ENCODE measurements at regions not wholly inside any gene's neighbourhood (a gene's known extent, or its start where the extent isn't known, plus 50 kb on each side); places are given as distances from the start of the nearest gene placed in this dataset.
"Not testable (repeated sequence)": the region's sequence is repeated elsewhere in the genome, so short reads cannot be mapped to it uniquely, and the experiment has no call there.

DNA sequence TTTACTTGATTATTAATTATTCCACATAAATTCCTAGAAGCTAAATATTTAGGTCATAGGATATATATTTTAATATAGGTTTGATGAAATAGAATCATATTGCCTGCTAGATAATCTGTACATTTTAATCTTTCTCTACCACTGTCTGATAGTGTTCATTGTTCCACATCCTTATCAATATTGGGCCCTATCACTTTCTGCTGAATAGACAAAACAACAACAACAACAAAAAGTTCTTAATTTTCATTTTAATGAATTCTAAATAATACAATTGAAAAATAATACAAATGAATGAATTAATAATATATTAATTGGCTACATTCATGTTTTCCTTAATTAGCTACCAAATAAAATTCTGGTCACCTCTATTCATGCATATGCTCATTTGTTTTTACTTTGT, 1437.2 kb downstream of the LRFN5 start:
- no peak for DNase-seq (ENCODE audit: low spot score)

DNA sequence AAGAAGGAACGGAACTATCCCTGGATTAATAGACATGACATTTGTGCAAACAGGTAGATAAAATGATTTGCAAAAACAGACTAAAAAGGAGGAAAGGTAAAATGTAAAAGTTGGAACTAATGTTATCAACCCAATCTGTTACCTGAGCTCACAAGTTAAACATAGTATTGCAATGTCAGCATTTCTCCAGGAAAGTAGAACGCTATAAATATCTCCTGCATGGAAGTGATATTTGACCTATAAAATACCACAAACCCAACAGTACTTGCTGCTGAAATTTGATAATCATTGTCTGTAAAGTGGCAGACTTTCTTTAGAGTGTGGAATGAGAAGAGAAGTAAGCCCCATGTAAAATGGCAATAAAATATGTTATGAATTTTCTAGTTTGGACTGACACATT, 1435.7 kb downstream of the LRFN5 start:
- DNase-seq (ENCODE audit: low spot score) = no peak

DNA sequence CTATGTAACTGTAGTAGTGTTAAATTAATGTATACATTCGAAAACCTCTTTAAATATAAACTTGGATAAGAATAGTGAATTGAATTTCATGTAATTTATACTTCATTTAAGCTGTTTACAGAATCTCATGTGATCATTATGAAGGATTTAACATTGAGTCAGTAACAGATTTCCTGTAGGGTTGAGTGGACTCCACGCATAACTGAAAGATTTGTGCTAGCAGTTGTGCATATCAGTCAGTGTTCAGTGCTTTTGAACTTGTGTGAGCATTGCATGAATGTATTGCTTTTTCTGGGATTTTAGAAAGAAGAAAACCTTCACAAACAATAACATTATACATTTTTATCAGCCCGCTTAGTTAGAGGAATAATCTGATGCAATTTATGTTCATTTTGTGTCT, 1435.3 kb downstream of the LRFN5 start:
- no peak for DNase-seq (ENCODE audit: low spot score)

DNA sequence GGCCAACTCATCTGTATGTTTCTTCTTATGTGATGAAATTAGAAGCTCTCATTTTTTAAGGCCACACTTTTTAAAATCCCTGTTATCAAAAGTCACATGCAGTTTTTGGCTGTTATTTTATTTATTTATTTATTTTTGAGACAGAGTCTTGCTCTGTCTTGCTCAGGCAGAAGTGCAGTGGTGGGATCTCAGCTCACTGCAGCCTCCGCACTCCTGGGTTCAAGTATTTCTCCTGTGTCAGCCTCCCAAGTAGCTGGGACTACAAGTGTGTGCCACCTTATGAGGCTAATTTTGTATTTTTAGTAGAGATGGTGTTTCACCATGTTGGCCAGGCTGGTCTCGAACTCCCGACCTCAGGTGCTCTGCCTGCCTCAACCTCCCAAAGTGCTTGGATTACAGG, 1434.5 kb downstream of the LRFN5 start:
- DNase-seq (ENCODE audit: low spot score) = no peak

DNA sequence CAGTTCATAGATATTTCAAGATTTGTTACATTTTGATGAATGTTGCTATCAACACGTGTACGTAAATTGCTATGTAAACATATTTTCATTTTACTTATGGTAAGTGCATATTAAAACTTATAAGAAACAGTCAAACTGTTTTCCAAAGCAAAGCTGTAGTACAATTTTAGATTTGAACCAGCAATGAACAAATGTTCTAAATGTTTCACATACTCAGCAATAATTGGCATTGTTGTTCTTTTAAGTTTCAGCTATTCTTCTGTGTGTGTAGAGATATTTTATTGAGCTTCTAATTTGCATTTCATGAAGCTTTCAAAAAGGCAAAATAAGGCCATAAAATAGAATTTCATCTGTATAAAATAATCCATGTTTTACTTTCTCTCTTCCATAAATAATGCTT, 1433.2 kb downstream of the LRFN5 start:
- no peak for DNase-seq (ENCODE audit: low spot score)

DNA sequence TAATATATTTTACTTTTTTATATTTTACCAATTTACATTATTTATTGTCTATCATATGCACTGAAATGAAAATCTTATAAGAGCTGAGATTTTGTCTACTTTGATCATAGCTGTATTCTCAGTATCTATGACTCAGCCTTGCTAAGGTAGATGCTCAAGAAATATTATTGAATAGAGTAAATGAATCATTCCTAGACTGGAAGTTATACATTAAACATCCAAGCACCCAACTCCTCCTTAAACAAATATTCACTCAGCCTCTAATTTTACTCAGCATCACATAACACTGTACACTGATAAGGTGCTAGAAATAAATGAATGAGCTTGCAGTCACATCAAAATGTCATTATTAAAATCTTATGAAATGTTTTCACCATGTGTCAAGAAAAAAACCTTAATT, 1424.9 kb downstream of the LRFN5 start:
- no peak for DNase-seq (ENCODE audit: low spot score)

DNA sequence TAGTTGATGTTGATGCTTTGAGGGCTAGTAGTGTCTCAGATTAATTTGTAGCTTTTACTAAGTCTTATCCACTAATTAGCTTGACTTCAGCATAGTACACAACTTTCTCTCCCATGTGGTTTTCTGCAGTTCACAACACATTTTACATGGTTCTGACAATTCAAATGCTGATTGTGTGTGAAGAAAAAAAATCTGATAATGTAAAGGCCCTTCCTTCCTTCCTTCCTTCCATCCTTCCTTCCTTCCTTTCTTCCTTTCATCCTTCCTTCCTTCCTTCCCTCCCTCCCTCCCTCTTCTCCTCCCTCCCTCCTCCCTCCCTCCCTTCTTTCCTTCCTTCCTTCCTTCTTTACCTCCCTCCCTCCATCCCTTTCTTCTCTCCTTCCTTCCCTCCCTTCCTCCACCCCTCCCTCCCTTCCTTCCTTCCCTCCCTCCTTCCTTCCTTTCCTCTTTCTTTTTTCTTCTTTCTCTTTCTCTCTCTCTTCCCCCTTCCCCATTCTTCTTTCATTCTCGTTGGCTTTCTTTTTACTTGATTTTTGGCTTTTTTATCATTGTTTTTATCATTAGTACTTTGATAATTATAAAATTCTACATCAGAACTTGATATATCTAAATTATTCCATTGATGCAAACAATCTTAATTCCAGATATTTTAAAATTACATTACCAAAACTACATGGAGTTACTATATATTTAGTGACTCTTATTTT, 1415.6 kb downstream of the LRFN5 start:
- DNase-seq (ENCODE audit: low spot score) = no peak

DNA sequence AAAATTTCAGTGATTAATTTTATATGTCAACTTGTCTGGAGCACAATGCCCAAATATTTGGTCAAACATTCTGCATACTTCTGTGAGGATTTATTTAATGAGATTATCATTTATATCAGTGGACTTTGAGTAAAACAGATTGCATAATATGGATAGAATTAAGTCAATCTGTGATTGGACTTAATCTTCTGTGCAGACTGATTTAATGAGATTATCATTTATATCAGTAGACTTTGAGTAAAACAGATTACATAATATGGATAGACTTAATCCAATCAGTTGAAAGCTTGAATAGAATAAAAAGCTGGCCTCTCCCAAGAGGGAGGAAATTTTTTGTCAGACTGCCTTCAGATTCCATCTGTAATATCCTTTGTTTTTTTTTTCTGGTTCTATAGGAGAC, 1413.2 kb downstream of the LRFN5 start:
- no peak for DNase-seq (ENCODE audit: low spot score)

DNA sequence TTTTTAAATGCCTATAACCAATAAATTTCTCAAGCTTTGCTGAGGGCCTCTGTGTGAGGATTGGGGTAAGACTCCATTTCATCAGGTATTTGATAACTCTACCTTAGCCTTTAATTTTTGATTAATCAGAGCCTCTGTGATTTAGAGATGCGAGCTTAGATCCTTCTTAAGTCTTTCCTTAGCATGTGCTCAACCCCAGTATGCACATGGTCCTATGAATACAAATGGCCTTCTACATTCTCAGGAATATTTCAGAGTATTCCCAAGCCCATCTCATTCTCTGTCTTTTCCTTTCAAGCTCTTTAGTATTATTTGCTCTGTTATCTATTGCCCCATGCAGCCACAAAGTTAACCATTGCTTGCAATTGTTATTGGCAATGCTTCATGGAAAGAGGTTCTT, 1407.7 kb downstream of the LRFN5 start:
- DNase-seq (ENCODE audit: low spot score) = no peak

DNA sequence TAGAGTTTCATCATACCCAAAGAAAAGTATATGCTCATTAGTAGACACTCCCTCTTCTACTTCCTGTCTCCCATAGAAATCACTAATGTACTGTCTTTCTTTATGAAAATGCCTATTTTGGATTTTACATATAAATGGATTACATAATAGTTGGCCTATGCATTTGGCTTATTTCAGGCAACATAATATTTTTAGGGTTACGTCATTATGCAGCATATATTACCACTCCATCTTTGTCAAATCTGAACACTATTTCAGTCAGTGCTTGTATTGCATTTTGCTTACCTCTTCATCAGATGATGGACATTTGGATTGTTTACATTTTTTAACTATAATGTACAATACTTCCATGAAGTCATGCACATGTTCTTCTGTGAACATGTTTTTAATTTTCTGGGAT, 1406.1 kb downstream of the LRFN5 start:
- DNase-seq (ENCODE audit: low spot score) = no peak

DNA sequence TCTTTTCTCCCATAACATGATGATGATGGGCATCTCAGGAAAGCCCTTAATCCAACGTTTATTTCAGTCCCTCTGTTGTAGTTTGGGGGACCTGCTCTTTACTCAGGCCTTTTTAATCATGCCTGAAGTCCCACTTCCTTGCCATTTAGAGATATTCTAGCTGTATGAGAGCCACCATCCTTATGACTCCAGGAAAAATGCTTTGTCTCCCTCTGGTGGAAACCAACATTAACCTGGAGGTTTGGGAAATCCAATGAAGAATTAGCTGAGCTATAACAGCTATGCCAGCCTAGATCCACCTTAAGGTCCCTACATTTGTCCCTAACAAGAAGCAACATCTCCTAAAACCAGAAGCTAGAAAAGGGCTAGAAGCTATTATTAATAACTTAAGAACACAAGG, 1399.1 kb downstream of the LRFN5 start:
- DNase-seq (ENCODE audit: low spot score) = no peak

DNA sequence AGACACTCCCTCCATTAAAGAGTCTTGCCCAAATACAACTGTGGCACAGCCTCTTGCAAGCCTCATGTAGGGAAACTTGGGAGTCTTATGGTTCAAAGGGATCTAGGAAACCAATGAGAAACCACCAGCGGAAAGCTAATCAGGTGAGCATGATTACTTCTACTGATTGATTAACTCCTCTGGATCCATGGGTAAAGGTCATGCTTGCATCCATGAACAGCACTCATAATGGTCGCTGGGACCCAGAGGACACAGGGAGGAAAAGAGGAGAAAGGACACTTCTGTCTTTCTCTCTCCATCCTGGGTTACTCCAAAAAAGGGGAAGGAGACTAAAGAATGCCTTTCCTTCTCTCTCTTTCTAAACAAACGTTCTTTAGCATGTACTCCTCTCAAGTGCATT, 1397.2 kb downstream of the LRFN5 start:
- no peak for DNase-seq (ENCODE audit: low spot score)

DNA sequence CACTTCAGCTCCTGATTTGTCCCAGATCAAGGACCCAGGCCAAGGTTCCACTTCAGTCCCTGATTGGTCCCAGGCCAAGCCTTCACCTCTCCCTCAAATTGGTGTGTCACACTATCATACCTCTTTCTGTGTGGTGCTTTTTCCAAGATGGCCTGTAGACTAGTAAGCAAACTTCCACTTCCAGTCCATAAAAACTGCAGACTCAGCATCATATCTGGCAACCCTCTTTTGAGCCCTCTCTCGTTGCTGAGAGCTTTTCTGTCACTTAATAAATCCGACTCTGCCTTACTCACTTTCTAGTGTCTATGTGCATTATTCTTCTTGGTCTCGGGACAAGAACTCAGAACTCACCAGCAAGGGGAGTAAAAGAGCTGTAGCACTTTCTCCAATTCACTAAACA, 1395.1 kb downstream of the LRFN5 start:
- no peak for DNase-seq (ENCODE audit: low spot score)

DNA sequence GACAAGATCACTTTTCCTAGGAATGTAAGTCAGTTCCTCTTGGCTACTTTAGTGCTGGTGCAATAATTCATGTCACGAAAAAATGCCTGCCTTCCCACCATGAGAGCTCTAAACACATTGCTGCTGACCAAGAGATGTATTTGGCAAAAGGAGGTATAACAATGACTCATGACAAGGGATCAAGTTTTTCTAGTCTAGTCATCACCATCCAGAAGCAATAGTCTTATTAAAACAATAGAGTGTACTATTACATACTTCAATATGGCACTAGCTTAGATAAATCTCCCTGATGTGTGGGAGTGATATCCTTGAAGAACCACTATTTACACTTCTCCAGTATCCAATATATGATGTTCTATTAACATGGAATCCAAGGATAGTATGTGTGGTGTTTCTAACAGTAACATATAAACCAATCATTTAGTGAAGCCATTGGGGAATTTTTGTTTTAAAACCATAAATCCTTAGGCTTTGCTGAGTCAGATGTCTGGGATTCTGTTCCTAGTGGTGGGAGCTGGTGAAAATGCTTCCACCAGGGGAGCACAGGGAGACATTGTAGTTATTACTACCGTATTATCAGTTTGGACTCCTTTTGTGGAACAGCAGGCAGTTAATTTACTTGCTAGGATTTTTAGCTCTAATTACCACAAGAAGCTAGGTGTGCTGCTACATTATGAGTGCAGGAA, 1387.5 kb downstream of the LRFN5 start:
- no peak for DNase-seq (ENCODE audit: low spot score)

DNA sequence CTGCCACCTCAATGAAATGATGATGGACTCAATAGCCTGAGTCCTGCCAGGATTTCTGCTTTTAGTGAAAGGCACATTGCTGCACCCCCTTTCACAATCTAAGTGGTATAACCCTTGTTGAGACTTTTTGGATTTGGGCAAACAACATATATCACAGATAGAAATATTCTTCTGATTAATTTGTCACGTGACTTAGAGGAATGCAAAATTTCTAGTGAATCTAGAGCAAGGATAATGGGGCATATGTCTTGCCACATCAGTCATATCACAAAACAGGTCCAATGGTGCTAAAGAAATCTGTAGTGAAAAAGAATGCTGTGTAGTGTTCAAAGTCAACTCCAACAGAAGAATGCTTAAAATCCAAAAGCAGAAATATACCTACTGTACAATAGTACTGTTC, 1386.3 kb downstream of the LRFN5 start:
- no peak for DNase-seq (ENCODE audit: low spot score)

DNA sequence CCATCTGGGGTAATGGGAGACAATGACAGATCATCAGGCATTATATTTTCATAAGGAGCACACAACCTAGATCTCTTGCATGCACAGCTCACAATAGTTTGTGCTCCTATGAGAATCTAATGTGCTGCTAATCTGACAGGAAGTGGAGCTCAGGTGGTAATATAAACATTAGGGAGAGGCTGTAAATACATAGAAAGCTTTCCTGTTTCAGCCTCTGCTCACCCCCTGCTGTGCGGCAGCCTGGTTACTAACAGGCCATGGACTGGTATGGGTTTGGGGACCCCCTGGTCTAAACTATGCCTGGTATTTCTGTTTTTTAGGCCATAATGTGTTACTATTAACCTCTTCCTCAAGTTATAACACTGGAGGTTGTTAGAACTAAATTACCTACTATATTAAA, 1373.7 kb downstream of the LRFN5 start:
- DNase-seq (ENCODE audit: low spot score) = no peak

DNA sequence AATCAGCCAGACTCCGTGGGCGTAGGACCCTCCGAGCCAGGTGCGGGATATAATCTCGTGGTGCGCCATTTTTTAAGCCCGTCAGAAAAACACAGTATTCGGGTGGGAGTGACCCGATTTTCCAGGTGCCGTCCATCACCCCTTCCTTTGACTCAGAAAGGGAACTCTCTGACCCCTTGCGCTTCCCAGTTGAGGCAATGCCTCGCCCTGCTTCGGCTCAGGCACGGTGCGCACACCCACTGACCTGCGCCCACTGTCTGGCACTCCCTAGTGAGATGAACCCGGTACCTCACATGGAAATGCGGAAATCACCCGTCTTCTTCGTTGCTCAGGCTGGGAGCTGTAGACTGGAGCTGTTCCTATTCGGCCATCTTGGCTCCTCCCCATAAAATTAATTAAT, 1366.5 kb downstream of the LRFN5 start:
- DNase-seq (ENCODE audit: low spot score) = not testable (repeated sequence)

DNA sequence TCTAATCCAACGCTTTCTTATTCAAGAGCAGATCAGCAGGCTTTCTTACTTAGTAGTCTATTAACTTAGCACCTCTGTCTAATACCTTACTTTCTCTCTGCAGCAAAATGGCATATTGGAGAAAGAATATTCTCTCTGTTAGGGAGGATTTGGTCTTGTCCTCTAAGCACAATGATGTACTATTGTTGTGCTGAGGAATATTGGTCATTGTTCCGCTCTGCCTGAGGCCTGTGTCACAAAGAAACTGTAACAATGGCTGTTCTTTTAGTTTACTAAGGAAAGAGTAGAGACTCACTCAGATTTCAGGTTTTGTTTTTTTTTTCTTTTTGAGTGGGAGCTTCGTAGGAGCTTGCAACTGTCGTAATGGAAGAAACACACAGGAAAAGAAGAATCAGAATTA, 1358.8 kb downstream of the LRFN5 start:
- no peak for DNase-seq (ENCODE audit: low spot score)

DNA sequence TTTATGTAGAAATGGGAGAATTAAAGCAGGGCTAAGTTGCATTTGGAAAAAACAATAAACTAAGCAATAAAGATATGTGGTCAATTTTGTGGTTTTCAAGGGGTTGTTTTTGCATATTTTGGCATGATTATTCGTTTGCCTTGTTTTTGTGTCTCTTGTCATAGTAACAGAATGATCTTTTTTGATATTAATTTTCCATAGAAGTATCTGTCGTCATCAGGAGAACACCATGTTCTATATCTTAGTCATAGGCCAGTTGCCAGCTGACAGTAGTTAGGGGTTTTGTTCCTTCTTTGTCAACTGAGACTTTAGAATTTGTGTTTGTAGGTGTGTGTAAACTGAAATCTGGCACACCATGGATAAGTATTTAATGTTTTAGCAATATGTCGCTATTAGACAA, 1354.8 kb downstream of the LRFN5 start:
- DNase-seq (ENCODE audit: low spot score) = no peak

DNA sequence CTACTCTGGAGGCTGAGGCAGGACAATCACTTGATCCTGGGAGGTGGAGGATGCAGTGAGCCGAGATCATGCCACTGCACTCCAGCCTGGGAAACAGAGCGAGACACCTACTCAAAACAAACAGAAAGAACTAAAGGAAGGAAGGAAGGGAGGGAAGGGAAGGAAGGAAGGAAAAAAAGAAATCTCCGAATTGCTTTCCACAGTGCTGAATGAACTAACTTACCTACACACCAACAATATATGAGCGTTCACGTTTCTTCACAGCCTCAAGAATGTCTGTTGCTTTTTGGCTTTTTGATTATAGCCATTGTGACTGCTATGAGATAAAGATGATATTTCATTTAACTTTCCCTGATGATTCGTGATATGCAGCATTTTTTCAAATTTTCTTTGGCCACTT, 1343.7 kb downstream of the LRFN5 start:
- no peak for DNase-seq (ENCODE audit: low spot score)

DNA sequence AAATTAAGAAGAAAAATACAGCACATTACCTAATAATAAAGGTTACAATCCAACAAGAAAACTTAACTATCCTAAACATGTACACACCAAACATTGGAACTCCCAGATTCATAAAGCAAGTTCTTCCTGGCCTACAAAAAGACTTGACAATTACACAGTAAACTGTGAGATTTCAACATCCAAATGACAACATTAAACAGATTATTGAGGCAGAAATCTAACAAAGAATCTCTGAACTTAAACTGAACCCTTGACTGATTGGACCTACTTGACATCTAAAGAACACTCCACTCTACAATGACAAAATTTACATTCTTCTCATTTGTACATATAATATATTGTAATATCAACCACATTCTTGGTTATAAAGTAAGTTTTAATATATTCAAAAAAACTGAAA, 1341.3 kb downstream of the LRFN5 start:
- no peak for DNase-seq (ENCODE audit: low spot score)

DNA sequence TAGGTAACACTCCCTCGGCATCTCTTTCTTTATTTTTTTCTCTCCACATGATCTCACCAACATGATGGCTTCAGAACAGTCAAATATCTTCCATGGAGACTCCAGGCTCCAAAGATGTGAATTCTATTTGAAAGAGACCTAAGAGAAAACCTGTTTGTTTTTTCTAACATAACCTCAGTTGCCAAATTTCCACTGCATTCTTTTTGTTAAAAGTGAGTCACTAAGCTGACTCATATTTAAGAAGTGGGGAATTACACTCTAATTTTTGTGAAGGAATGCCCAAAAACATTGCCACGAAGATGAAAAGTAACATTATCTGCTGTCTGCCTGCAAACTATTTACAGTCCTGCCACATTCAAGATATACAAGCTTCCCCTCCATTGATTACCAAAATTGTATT, 1337.6 kb downstream of the LRFN5 start:
- DNase-seq (ENCODE audit: low spot score) = no peak

DNA sequence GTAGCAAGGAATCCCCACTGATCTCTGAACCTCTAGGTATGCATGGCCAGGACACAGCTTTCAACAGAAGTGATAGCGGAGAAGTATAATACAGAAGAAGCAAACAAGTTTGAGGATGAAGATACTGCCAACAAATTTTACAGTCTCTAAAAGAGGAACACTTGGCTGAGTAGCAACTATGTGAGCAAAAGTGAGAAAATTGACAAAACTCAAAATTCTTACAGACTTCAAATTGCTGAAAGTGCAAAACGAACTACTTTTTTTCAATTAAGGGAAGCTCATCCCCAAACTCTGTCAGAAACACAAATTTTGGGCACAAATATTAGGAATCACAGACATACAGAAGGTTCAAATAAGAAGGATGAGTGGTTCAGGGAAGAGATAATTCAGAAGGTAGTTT, 1324.6 kb downstream of the LRFN5 start:
- DNase-seq (ENCODE audit: low spot score) = no peak

DNA sequence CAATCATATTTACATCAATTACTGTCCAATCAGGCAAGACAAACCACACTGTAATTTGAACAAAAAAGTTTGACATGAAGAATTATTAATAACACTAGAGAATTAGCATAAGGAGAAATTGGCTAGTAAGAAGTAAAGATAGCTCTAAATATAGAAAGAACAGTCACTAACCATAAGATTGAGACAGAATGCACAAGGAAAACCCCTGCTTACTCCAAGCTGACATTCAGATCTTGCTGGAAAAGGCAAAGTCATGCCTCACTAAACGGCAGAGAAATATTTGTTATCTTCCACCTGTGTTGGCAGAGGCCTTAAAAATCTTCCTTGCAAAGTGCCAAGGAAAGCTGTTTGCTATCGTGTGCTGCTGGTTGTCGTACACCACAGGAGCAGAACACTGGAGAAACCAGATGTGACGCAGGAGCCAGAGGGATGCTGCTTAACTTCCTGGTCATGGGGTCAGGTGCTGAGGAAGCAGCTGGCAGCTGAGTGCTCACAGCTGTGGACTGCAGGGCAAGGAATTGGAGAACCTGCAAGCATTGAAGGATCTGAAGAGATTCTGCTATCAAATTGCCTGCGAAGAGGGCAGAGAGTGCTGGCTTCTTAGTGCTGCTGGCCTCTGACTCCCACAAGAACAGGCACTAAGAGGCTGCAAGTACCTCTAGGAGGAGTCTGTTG, 1323.3 kb downstream of the LRFN5 start:
- no peak for DNase-seq (ENCODE audit: low spot score)
